Glomerular visceral epithelial cell (primary cell): ENCODE measurements at regions not wholly inside any gene's neighbourhood (a gene's known extent, or its start where the extent isn't known, plus 50 kb on each side); places are given as distances from the start of the nearest gene placed in this dataset.

Experiments
- DNase-seq: peaks from one replicate; pipeline ENCODE4 v3.0.0-alpha.2; 2016; ENCODE audit errors: extremely low spot score

DNA sequence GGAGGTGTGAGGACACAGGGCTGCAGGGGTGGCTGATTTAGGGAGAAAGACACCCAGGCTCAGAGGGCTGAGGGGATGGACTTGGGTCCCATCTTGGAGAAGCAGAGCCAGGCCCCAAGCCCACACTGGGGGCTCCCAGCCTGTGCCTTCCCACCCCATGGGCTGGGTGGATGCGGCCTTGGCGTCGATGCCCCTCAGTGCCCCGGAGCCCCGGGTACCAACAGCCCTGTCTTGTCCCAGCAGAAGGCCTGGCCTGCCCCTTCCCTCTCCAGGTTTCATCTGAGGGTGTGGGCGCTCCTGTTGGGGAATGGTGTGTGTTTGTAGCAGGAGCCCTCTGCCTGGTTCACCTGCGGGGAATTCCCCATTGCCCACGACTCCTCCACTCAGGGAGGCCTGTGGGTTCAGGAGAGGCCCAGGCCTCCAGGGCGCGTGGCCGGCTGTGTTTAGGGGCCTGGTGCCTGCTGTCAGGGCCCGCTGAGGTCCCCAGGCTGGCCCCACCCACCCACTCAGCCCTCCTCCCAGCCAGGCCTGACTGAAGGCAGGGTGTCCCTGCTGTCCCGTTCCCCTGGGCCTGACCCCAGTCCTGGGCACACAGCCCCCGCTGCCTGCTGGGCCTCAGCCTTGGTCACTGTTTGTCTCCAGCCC, 51.1 kb upstream of the BEGAIN start:
- DNase-seq: no peak

DNA sequence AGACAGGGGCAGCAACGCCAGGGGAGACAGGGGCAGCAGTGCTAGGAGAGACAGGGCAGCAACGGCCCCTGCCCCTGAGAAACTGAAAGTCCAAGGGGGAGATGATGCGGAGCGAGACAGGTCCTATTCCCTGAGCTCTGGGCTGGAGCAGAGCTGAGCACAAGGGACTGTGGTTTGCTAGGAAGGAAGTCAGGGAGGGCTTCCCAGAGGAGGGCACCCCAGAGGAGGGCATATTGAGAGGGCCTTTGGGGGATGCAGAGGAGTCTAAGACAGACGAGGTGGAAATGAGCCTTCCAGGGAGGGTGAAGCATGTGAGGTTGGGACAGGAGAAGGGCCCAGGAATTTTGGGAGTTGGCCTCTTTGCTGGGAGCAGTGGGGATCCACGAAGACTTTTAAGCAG, 52.1 kb upstream of the BEGAIN start:
- DNase-seq: no peak

DNA sequence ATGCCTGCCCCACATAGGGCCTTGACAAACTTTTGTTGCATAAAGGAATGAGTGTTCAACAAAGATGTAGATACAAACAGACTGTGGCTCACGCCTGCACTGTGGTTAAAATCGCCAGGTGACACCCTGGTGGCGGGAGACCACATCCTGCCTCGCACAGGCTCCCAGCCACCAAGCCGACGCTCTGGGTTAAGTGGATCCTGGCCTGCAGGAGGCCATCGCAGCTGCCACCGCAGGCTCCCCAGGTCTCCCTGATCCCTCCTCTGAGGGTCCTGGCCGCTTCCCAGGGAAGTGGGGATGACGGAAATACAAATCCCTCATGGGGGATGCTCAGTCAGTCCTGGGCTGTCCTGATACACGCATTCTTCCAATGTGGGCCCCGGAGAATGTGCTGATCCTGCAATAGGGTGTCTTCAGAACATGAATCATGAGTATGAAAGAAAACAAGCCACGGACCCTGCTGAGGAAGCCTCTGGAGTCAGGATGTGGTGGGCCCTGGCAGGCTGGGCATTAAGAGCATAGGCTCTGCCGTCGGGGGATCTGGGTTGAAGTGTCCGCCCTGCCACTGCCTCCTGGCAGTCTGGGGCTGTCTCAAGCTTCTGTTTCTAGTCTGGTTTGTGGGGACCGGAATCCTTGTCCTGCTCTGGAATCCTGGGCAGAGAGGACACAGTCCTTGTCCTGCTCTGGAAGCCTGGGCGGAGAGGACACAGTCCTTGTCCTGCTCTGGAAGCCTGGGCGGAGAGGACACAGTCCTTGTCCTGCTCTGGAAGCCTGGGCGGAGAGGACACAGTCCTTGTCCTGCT, 53.5 kb upstream of the BEGAIN start:
- DNase-seq: no peak

DNA sequence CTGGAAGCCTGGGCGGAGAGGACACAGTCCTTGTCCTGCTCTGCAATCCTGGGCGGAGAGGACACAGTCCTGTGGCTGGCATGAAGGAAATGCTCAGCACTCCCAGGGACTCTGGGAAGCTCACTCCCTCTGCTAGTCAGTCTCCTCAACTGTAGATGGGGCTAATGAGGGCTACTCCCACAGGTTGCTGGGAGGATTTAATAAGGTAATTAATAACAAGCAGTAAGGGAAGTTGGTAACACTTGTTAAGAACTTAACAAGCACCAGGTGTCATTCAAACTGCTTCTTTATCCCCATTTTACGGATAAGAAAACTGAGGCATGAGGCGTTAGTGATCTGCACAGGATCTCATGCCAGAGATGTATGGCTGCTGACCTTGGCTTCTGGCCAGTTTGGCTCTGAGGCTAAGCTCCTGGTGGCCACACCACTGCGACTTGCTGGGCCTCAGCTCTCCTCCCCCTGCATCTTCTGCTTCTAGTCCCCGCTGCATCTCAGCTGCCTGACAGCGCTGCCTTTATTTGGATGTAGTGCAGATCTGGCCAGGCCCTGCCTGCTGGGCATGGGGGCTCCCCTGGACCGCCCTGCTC, 54.1 kb upstream of the BEGAIN start:
- DNase-seq: no peak

DNA sequence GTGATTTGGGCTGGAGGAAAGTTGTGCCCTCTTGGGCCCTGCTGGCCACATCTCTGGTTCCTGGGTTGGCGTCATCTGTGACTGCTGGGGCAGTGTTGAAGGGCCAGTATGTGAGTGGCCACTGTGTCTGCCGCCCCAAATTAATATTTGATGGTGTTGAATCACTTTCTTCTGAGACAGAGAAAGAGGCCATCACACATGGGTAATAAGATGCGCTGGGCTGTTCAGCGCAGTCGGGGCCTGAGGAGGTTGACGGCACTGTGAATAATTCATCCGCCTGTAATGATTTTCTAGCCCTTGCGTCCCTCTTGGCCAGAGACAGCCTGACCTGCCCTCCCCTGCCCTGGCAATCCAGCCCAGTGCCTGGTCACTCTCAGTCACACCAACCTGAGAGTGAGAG, 56.2 kb upstream of the BEGAIN start:
- no peak for DNase-seq

DNA sequence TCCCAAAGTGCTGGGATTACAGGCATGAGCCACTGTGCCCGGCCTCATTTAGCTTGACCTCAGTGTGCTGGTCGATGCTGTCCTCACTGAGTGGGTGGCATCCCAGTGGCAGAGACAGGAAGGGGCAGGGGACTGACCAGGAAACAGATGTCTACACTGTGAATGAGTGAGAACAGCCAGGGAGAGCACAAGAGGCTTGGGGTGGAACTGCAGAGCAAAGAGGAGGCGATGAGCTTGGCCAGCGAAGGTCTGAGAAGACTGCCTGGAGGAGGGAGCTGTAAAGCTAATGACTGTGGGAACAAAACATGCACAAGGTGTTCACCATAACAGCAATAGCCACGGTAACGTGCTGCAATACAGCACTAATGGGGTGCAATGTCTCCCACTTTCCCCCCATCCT, 57.2 kb upstream of the BEGAIN start:
- DNase-seq: no peak

DNA sequence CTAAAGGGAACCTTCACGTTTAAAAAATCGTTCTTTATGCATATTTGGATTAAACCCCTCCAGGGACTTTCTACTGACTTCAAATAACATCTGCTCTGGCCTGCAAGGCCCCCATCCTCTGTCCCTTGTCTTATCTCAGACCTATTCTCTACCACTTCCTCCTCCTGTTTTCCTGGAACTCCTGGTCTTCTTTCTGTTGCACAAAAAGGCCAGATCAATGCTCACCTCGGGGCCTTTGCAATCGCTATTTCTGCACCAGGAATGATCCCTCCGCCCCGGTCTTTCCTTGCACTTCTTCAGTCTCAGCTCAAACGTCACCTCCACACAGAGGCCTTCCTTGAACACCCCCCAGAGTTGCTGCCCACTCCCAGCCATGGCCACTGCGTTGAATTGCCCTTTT, 57.6 kb upstream of the BEGAIN start:
- no peak for DNase-seq

DNA sequence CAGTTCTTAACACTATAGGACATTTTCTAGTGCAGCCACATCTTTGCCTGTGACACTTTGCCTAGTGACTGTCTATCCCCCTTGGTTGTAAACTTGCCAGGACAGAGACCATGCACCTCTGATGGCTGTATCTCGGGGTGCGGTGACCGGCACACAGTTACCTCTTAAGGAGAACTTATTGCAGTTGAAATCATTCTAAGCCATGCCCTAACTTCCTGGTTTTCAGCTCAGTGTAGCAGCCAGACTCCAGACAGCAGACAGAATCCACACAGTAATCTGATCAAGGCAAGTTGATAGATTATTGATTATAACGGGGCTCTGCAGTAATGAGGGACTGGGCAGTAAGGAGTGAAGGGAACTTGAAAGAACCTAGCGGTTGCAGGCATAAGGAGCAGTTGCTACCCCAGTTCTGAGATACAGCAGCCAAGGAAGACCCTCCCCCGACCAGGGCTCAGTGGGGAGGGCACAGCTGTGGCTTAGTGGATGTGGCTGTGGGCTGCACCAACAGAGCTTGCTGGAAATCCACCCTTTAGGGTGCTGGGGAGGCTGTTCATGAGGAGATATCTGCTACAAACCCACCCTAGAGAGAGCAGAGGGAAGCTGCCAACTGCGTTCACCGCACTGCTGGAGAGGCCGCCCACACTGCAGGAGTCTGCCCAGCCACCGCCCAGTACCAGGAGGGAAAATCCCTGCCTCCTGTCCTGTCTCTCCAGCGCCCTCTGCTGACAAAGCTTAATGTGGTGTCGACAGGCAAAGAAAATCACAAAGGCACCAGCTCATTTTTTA, 58.2 kb upstream of the BEGAIN start:
- peak; percentile 76 for DNase-seq

DNA sequence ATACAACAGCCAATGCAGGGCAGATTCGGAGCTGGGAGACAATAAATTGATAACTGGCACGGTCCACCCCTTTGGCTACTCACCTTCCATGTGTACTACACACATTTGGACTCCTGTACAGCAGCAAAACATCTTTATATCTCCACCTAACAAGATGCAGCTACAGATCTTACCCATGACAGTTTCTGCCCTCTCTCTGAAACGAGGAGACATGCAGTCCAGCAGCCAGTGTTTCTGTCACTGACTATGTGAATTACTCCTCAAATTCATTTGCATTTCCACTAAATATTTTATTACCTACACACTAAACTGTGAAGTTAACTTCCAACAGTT, 58.7 kb upstream of the BEGAIN start:
- no peak for DNase-seq

DNA sequence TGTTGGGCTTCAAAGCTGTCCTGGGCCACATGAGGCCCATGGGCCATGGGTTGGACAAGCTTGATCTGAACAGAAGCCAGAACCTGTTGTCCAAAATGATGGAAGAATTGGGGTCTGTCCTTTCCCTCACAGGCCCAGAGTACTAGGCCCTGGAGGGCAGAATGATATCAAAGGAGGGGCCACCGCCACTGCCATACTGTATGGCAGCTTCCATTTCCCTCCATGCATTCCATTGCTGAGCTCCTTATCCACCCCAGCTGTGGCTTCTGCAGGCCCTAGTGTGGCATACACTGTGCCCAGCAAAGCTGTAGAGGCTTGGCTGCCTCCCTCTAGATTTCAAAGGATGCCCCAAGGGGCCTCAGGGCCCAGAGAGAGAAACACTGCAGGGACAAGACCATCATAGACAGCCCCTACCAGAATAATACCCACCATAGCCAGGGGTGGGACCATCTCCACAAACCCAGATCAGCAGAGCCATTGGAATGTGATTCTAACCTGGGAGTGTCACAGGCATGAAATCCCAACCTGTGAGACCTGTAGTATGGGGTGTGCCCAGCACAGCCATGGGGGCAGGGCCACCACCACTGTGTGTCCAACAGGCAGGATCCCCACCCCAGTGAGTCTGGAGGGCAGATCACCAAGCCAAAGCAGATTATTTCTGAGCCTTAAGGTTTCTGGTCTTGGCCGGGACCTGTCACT, 61.4 kb upstream of the BEGAIN start:
- no peak for DNase-seq

DNA sequence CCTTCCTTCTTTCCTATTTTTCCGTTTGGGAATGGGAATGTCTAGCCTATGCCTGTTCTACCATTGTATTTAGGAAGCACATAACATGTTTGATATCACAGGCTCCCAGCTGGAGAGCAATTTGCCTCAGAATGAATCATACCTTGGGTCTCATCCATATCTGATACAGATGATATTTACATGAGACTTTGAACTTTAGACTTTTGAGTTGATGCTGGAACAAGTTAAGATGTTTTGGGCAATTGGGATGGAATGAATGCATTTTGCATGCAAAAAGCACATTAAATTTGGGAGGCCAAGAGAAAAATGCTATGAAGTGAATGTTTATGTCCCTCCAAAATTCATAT, 61.9 kb upstream of the BEGAIN start:
- DNase-seq: no peak

DNA sequence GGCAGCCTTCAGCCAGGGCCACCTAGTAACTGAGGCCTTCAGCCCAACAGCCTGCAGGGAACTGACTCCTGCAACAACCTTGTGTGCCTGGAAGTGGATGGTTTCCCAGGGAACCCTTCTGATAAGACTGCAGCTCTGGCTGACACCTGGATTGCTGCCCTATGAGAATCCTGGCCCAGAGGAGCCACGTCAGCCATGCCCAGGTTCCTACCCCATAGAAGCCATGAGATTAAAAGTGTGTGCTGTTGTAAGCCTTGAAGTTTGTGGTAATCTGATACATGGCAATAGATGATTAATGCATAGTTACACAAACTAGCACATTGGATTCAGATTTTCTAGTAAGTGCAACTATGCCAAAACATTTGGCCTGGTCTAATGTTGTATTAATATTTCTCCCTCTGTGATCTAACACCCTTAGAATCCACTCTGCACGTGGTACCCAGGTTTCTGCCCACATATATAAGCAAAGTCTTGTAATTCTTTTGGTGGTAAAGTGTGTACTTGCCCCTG, 64.8 kb upstream of the BEGAIN start:
- DNase-seq: no peak

DNA sequence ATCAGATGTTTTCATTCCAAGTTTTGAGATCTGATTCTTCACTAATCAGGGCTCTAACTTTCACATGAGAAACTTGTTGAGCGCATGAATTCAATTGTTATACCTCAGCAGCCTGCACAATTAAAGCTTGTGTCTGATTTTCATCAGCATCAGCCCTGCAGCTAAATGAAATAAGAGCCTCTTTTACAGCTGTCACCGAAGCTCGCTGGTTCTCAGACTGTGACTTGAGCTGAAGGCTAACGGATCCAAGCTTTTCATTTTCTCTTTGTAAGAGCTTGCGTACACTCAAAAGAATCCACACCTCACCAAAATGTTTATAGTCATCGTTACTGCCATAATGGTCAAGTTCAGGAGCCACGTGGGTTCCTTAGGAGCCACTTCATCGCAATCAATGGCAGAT, 65.5 kb upstream of the BEGAIN start:
- DNase-seq: no peak

DNA sequence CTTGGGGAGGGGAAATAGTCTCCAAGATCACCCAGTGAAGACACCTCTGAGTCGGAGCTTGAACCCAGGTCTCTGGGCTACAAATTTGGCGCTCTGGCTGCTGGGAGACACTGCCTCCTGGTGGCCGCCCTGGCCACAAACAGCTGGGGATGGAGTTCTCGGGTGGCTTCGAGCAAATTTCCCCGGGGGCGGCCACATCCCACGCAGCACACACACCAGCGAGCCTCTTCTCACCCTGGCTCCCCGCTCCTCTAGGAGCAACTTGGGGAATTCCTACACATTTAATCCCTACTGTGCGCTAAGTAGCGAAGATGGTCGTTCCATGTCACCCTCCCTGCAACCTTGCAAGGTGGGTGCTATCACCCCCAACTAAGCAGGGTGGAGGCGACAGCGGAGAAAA, 66.2 kb upstream of the BEGAIN start:
- DNase-seq: no peak

DNA sequence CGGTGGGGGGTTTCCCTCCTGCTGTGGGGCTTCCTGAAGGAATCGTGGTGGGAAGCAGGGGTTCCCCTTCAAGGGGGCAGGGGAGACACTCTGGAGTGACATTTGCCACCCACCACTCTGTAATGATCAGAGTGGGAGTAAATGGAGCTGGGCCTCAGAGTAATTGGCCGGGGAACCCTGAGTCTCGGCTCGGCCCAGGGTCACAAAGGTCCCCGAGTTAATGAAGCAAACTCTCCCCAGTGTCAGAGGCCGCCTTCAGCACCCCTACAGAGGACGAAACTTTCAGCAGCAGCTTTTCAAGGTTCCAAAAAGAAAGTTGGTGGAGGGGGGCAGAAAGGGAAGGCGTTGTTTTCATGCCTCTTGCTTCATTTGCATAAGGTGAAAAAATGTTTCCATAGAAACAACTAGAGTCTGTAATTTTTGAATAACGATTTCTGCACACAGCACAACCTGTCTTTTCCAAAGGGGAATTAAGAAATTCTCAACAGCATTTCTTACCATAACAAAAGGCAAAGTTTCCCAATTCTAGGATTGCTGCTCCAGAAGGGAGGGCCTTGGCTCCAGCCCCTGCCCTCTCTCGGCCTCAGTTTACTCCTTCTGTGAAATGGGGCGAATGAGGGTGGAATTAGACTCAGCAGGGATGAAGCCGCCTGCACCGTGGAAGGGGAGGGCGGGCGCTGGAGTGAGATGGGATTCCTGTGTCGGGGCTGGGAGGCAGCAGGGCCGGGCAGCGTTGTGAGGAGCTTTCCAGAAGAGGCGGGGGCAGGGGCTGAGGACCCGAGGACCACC, 67.0 kb upstream of the BEGAIN start:
- DNase-seq: no peak

DNA sequence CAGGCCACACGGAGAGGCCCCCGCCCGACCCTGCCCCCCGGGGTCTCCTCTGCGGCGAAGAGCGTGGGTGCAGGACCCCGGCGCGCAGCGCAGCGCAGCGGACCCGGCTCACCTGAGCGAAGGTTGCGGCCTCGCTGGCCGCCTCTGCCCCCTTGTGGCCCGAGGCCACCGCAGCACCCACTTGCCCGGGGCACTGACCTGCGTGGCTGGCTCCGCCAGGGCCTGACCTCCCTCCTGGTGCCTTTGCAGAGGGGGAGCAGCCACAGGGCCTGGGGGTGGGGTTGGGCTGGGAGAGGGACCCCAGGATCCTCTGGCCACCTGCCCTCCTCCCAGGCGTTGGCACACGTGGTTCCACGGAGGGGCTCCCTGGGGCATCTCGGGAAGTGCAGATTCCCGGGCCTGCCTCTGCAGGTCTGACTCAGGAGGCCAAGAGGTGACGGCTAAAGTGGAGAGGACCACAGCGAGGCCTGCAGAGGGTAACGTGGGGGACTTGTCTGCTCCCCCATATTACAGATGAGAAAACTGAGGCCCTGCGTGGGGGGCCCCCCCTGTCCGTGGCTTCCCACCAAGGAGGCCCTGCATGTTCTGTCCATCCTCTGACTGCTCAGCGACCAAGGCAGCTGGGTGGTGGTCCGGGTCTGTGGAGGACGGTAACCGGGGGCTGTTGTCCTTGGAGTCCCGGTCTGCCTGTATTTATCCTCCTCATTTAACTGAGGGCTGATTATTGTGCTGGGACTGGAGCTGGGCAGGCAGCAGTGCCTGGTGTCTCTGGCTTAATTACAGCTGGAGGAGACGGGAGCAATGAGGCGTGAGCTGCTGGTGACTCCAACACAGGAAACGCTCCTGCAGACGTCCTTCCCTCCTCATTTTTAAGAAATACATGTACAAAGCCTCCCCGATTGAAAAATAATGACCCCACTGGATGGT, 67.9 kb upstream of the BEGAIN start:
- DNase-seq: peak; percentile 41

DNA sequence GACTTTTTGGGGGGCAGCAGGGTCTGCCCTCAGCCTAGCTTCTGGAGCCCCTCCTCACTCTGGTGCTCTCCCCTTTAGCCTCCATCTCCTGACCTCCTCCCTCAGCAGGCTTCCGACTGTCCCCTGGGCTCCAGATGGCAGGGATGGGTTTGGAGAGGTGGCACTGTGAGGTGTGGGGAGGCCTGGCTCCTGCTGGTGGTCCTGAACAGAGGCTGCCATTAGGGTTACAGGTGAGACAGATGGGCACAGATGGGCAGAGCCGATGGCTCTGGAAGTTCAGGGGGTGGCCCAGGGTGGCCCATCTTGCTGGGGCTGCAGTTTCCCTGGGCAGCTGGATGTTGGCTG, 68.5 kb upstream of the BEGAIN start:
- no peak for DNase-seq

DNA sequence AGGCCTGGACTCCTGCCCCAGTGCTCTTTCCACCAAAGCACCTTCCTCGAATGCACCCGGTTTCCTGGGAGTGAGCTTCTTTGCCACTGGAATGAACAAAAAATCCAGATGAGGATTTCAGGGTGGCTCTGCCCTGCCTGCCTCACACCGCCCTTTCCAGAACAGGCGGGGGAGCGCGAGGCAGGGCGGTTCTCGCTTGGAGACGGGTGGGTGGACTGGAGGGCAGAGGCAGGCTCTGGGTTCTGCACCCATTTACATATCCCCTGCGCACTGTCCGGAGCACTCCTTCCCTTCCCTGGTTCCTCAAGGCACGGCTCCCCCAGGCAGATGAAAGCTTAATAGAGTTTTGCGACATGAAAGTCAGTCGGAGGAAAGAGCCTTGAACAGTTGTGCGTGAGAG, 69.7 kb upstream of the DLK1 start:
- no peak for DNase-seq

DNA sequence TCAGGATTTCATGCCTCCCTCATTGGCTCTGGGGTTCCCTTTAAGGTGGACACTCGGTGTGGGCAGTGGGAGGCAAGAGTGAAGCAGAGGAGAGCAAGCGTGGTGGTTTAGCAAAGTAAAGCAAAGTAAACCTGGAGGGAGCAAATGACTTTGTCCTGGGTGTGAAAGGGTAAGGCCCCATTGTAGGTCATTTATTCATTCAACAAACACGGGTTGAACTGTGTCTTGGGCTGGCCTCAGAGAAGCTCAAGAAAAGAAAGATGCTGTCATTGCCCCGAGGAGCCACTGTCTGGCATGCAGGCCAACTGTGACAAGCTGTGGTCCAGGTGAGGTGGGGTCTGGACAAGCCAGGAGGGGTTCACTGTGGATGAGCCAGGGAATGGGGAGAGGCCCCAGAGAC, 68.9 kb upstream of the DLK1 start:
- no peak for DNase-seq
